Fibroblast of villous mesenchyme (primary cell): ENCODE measurements at regions not wholly inside any gene's neighbourhood (a gene's known extent, or its start where the extent isn't known, plus 50 kb on each side); places are given as distances from the start of the nearest gene placed in this dataset.
A peak's percentile ranks its signal among the peaks of the same experiment; 100 is the strongest.

Experiments
- DNase-seq: peaks from one replicate; pipeline ENCODE4 v3.0.0-alpha.2; 2010; ENCODE audit warnings: low read depth
- H3K4me3 ChIP-seq: 2 replicates; pipeline ENCODE4 v1.5.1; 2011; ENCODE audit warnings: low read depth, mild to moderate bottlenecking, low read length
- CTCF ChIP-seq: IDR thresholded peaks from 2 replicates; pipeline ENCODE4 v1.5.1; 2012; ENCODE audit warnings: low read depth, mild to moderate bottlenecking, low read length; ENCODE audit not compliant: insufficient read depth

DNA sequence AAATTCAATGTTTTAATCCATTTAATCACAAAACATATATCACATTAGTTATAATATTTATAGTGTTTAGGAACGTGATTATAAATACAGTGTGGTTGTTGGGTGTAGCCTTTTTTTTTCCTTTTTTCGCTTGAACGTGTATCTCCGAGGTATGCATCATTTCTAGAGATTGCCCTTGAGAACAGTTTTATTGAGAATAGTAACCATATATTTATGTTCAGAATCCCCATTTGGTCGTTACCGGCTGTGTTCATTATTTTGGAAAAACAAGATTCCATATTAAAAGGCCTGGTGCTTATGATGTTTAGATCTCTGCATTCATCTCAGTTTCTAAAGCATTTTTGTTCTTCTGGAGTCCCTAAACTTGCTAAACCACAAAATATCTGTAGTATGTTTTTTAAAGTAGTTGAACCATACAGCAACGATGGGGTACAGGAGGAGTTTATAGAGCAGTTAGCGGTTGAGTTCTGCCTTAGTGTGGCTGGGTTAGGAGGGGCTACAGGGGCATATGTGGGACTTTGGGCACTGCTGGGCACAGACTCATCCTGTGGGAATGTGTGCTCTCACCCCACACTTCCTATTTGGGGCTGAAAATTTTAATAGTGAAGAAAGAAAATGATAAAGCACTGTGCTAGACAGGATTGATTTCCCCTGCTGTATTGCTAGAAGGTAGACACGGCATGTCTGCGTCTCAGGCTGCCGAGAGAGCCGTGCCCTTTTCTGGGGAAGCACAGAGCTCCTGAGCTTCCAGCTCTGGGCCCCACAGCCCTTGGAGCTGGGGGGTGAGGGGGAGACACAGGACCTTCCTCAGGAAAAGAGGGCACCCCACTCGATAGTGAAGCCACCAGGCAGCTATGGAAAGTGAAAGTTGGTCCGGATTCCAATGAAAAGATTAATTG lies 81.5 kb upstream of the PPARA start:
- peak overlapping the region; percentile 67 for H3K4me3 ChIP-seq
- DNase-seq = peak; percentile 83
- no peak for TF ChIP-seq CTCF

- peak overlapping the region; percentile 67 for H3K4me3 ChIP-seq
- no peak for TF ChIP-seq CTCF
- peak; percentile 94 for DNase-seq
Observed at GRCh38 chr22:46069521-46070214, 80.7 kb upstream of the PPARA start.

DNA sequence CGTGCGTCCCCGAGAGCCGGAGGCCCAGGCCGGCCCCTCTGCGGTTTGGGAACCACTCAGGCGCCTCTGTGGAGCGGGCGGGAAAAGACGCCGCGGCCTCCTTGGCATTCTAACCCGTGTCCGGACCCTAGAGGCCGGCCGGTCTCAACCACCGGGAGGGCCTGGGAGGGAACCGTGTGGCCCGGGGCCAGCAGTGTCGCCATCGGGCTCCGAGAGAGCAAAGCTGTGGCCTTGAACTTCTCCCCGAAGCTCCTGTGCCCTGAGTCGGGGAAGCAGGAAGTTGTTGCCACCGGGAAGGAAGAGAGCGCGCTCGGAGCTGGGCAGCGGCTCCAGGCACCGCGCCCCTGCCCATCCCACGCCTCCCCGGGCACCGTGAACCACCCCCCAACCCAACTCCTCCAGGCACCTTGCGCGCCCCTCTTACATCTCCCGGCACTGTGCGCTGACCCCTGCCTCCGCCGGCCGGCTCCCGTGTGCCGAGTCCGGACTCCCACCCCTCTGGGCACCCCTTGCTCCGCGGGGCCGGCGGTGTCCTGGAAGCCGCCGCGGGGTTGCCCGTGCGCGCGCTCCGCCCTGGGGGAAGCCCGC lies 80.0 kb upstream of the PPARA start:
- TF ChIP-seq CTCF = no peak
- peak overlapping the region; percentile 67 for H3K4me3 ChIP-seq
- peak; percentile 63 for DNase-seq

DNA sequence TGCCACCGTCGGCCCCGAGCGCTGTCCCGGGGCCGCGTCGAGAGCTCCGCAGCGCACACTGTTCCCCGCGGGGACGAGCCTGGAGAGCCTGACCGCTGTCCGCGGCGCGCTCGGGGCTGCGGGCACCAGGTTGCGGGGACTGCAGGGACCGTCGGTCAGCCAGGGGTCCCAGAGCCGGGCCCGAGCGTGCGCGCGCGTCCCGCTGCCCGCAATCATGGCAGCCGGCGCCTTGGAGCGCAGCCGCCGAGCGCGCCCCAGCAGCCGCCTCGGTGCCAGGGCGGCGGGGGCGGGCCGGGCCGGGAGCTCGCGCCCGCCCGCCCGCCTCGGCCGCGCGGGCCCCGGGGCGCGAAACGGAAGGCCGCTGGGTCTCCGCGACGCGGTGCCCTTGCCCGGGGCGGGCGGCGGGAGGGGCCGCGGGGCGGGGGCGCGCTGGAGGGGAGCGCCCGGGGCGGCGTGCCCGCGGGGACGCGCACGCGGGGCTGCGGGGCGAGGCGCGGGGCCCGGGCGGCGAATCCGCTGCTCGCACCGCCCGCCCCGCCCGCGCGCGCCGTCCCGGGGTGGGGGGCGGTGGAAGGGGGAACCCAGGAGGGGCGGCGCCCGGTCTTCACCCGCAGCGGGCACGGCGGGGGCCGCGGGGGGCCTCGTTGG lies 79.4 kb upstream of the PPARA start:
- peak; percentile 55 for DNase-seq
- peak overlapping the region; percentile 93 for H3K4me3 ChIP-seq
- TF ChIP-seq CTCF = no peak

GRCh38 chr22:46071451-46072109 lies 78.7 kb upstream of the PPARA start:
- TF ChIP-seq CTCF = no peak
- peak overlapping the region; percentile 93 for H3K4me3 ChIP-seq
- DNase-seq = peak; percentile 96
